NCI-H1417 (cell line): ENCODE measurements at regions not wholly inside any gene's neighbourhood (a gene's known extent, or its start where the extent isn't known, plus 50 kb on each side); places are given as distances from the start of the nearest gene placed in this dataset.

Experiments used
- DNase-seq, 3 experiments: peaks; one replicate each; lab custom pipeline; 2025; lab: John Stamatoyannopoulos, UW

- DNase-seq = peak in 2 of 3 experiments; percentile 49 to 67
These were observed 156.0 kb upstream of the TPM1 start for GRCh38 chr15:62886431-62887071.

- DNase-seq = peak in 1 of 3 experiments; percentile 59
These were observed 155.4 kb upstream of the TPM1 start for GRCh38 chr15:62887113-62887570.

GRCh38 chr15:62888623-62889022 is 153.9 kb upstream of the TPM1 start:
- no peak for DNase-seq

GRCh38 chr15:62889141-62889661 is 153.3 kb upstream of the TPM1 start:
- no peak for DNase-seq

DNA sequence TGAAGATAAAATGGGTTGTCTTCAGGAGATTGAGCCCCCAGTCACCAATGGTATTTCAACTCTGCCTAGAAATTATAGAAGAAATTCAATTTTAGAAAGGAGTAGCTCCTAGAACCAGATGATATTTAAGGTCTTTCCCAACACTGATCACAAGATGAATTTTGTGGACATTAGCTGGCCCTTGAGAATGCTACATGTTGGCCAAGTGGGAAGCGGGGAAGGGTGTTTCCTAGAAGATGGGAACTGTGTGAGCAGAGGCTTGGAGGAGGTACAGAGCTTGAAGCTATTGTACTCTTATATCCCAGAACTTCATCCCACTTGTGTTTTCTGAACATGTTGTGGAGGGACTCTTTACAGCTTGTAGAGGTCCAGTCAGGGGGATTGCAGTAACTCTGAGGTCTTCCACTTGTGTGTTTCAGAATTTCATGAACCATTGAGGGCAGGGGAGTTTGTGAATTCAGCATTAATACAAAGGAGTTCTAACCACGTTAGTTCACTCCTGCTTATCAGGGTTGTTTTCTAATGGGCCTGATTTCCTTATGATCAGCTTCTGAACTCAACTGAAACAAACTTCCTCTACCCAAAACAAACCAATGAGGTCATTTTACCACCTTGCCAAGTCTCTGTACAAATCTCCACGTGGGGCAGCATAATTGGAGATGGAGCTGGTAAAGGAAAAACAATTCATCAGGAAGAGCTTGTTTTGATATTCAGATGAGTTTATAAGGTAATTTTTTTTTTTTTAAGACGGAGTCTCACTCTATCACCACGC is 152.6 kb upstream of the TPM1 start:
- no peak for DNase-seq

- no peak for DNase-seq
These were observed 148.0 kb upstream of the TPM1 start for GRCh38 chr15:62894322-62895085.

GRCh38 chr15:62895139-62895866 is 147.2 kb upstream of the TPM1 start:
- DNase-seq = peak in 1 of 3 experiments; percentile 19

DNA sequence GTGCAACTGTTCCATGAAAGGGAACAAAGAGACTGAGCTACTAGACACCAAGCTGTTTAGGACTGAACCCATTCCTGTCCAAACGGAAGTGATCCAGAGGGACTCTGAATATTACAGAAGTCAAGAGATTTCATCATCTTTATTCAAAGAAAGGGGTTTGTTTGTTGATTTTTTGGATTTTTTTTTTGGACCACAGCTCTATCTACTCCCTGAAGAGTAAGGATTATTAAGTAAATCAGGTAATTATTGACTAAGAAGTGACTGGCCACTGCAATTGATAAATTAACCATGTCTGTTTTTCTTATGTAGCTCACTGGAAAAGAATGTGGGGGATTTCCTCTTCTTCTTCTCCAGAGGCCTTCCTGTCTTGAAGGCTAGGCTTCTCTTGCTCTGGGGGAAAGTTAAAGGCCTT is 146.6 kb upstream of the TPM1 start:
- DNase-seq = no peak

- DNase-seq = no peak
These were observed 146.1 kb upstream of the TPM1 start for GRCh38 chr15:62896380-62896866.

DNA sequence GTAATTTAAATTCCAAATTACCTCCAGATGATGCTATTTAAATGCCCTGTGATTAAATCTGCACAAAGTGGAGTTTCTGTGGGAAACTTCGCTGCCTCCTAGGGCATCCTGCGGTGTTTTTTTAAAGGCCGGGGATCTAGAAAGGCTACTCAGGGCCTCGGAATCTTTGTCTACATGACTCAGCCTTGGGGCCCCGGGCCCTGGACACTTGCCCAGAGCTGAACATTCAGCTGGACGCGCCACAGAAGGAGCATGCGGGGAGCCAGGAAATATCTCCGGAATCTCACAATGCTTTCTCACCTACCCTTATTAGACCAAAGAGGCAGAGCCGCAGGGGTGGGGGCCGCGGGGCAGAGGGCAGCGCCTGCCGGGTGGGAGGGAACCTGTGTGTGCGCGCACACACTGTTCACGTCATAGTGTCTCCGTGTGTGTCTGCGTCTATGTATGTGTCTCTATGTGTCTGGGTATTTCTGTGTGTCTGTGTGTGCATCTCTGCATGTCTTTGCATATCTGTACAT is 145.5 kb upstream of the TPM1 start:
- DNase-seq = no peak

GRCh38 chr15:62897634-62898033 is 144.9 kb upstream of the TPM1 start:
- DNase-seq = no peak

DNA sequence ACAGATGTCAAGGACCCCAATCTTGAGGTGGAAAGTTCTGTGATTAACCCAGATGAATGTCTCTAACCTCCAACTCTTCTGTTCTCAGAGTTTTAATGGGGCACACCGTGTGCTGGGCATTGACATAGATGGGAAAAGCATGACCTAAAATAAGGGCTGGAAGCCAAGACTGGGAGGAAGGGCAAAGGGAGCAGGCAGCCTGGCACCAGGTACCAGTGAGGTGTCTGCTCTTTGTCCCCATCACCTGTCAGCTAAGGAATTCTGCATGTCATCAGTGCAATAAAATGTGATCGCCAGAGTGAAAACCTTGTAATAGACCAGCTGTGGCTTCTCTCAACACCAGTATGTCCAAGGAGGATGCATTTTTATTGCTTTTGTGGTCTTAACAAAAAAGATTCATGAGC is 143.5 kb upstream of the TPM1 start:
- no peak for DNase-seq

DNA sequence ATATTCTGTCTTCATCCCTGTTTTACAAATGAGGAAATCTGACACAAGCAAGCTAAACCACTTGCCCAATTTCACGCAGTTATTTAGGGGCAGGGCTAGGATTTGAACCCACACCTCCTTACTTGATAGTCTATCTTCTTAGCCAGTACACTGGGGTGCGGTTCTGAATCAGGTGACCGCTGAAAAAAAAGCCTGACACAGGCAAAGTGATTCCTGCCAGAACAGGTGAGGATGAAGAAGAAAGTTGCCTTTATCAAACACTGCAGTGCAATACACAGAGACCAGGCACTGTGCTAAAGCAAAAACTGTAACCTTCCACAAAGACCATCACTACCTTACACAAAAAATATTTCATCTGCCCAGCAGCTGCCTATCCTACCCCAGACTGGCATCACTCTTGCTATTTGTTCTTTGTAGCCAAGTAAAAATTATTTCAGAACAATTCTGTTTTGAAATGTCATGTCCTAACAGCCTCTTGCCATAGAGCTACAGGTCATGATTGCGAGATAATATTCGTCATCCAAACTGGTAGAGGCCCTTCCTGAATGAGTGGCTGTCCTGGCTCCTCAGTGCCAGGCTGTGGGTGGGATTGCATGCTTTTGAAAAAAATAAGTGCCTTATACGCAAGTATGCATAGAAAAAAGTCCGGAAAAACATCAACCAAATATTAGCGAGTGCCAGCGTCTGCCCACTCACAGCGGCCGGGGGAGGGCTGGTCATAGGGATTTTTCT is 142.3 kb upstream of the TPM1 start:
- DNase-seq = no peak

- DNase-seq = no peak
These were observed 141.5 kb upstream of the TPM1 start for GRCh38 chr15:62901087-62901486.

GRCh38 chr15:62901909-62902546 is 140.5 kb upstream of the TPM1 start:
- DNase-seq = peak; percentile 13 to 80 (median 57)

- DNase-seq = no peak
These were observed 139.7 kb upstream of the TPM1 start for GRCh38 chr15:62902821-62903220.

DNA sequence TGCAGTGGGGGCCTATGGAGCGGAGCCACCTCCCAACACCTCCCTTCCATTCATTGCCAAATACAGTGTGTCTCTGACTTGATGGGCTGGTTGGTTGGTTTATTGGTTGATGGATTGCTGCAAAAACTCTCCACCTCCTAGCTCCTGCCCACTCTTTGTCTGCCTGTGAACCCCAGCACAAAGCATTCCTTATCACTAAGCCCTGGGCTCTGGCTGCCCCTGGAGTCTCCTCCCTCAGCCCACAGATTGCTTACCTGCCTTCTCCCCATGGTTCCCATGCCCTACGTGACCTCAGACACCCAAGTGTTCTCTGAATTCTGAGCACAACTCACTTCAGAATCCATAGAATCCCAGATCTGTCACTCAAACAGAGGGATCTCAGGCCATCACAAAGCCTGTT is 139.1 kb upstream of the TPM1 start:
- peak in 1 of 3 experiments; percentile 28 for DNase-seq

DNA sequence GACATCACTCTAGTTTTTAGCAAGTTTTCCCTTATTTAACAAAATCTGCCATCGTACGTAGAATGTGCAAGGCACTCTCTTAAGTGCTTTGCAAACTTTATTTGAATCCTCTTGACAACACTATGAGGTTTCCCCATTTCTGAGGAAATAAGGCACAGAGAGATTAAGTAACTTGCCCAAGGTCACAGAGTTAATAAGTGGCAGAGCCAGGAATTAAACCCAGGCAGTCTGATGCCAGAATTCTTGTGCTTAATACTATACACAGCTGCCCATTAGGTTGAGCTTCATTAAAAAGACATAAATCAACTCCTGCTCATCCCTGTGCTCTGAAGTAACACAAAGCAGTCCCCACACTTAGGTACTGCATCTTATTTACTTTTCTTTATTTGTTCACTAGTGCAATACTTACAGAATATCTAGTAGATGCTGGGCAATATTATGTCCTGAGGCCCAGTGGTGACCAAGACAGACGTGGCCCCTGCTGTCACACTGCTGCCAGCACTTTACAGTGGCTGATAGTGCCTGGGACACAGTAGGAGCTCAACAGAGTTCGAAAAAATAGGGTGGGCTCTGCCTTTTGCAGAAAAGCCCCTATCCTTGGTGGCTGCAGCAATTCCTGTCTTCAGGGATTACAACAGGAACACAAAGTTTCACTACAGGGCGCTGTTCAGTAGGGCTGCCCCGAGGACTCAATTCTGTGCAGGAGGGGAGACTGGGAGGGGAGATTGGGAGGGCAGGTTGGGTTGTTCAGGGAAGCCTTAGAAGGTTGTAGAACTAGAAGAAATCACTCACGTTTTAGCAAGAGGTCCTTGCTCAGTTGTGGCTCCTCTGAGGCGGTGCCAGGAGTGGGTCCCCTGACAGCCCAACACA is 138.3 kb upstream of the TPM1 start:
- peak in 1 of 3 experiments; percentile 18 for DNase-seq

- DNase-seq = no peak
These were observed 135.9 kb upstream of the TPM1 start for GRCh38 chr15:62906627-62907026.
